NCI-H2081 treated with DMSO at 0.1 percent for 48 hours (cell line): ENCODE measurements at regions not wholly inside any gene's neighbourhood (a gene's known extent, or its start where the extent isn't known, plus 50 kb on each side); places are given as distances from the start of the nearest gene placed in this dataset.

Source experiments
- DNase-seq: peaks from one replicate; lab custom pipeline; 2025; lab: John Stamatoyannopoulos, UW

DNA sequence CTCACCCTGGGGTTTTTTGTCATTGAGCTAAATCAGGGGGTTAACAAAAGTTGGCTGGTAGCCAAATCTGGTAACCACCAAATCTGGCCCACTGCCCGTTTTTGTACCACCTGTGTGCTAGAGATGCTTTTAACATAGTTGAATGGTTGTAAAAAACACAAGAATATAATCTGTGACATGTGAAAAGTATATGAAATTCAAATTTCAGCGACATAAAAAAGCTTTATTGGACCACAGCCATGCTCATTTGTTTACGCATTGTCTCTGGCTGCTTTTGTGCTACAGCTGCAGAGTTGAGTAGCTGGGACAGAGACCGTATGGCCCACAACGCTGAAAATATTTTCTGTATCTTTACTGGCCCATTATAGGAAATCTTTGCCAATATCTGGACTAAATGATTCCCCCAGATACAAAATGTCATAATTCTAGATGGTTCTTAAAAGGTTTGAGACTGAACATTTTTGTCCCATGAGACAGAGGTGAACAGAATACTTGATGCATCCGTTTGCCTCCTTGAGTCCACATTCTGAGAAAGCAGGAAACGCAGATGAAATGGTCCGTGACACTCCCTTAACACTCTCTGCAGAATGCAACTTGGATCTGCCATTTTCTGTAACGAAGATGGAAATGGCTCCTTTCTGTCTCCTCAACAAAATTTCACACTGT lies 120.9 kb upstream of the PDZRN3 start:
- DNase-seq, result no peak

DNA sequence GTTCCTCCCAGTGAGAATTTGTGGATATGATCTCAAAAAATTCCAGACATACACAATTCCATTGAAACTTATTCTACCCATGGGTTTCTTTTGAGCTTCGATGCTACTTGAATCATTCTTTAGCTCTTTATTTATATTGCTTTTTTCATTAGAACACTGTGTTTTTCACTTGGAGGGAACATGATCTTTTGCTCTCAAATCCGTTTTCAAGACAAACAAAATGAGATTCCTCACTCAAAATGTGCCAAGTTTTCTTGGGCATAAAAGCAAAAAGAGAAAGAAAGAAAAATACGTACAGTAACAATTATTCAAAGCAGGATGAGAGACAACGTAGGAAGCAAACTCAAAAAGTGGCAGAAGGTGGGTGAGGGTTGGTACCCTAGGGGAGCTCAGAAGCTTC lies 118.8 kb upstream of the PDZRN3 start:
- DNase-seq, result no peak

DNA sequence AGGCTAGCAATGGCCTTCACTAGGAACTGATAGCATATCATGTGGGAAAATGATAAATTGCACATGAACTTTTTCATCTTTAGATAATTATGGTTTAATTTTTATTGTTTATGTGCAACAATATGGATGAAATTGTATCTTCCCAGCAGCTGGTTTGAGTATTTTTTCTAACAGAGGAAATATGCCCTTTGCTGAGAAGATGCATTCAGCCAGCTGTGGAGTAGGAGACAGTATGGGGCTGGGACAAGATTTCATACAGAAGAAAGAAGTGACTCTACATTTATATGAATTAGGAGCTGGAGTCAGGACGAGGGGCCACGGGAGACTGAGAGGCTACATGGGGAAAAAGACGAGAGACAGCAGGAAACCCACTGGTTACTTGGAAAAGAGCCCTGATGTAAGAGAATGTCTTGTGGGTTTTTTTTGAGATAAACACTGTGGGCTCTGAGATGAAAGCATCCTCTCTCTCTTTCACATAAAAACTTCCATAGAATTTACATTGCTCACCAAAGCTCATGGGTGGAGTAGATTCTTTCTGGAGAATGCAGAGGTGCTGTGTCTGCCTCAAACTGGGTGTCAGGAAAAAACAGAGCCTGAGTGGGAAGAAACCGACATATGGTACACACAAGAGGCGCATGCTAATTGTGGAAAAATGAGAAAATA lies 115.2 kb upstream of the PDZRN3 start:
- no peak for DNase-seq

DNA sequence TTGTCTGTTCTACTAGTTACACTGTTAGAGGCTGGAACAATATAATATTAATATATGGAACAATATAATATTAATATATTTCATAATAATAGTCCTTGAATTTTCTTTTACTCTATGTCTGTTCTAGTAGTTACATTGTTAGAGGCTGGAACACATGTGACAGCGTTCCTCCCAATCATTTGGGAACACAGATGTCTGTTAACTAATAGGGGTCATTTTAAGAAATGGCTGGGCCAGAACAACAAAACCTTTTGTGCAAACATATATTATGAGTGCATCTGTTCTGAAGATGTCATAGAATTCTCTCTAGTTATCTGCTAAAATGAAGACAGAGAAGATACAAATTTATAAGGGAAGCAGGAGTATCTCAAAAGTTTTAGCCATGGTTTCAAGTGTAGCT lies 114.0 kb upstream of the PDZRN3 start:
- no peak for DNase-seq

DNA sequence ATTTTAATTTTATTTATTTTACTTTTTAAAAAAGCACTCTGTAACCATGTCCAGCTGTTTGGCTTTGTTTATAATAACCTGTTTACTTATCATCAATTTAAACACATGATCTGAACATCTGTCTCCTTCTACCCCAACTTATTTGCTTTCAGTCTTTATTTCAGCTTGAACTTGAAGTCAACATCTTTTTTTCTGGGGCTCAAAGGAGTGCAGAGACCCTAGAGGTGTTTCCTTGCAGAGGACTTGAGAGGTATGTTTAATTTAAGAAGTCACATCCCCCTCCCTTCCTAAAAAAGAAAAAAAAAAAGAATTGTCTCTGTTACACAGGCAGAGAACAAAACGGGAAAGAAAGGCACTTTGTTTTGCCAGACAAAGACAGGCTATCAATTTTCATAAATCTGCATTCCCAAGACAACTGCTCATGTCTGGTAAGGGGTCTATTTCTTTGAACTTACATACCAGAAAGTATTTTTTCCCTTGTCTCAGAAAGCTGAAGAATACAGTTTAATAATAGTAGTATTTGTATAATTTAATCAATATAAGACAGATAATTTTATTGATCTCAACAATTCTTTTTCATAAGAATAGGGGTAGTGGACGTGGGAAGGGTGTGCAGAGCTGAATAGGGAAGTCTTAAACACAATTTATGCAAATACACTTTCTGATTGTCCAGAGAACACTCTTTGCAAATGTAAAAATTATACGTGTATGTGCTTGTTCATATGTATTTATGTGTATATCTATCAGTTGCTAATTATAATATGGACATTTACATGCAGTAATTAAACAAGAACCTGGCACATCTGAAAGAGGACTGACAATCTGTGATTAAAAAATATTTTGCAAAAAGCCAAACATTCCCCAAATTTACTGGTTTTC lies 109.7 kb upstream of the PDZRN3 start:
- DNase-seq, result no peak

DNA sequence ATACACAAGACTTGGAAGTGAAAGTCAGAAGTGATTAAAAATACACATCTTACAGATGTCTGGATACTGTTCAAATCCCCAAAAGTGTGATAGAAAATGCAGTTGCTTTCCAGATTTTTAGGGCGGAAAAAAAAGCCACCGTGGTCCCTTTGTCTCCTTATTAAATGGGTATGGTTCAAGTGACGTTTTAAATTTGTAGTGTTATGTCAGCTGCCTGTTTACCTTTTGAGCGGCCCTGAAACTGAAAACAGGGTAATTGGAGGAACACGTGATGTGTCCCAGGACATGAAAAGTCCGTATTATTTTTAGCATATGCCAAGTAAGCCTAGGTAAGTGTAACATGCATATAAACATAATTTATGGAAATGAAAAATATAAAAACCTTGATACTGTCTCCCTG lies 109.0 kb upstream of the PDZRN3 start:
- no peak for DNase-seq

DNA sequence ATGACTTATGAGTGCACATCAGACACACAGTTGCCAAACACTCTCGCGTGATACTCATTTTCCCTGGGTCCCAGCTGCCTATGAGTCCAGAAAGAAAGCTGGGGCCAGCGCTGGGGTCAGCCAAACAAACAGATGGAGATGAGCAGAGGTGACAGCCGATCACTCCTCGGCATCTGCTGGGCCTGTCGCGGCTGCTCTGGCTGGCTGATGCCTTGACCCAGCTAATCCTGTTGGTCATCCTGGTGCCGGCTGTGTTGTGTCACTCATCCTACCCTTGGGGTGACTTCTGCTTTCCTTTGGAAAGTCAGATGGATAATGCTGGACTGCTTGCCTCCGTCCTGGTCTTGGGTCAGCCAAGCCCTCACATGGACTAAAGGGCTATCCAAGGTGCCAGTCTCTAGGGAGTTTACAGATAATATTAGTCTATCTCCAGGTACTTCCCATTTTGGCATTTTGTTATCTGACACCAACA lies 105.3 kb upstream of the PDZRN3 start:
- no peak for DNase-seq

DNA sequence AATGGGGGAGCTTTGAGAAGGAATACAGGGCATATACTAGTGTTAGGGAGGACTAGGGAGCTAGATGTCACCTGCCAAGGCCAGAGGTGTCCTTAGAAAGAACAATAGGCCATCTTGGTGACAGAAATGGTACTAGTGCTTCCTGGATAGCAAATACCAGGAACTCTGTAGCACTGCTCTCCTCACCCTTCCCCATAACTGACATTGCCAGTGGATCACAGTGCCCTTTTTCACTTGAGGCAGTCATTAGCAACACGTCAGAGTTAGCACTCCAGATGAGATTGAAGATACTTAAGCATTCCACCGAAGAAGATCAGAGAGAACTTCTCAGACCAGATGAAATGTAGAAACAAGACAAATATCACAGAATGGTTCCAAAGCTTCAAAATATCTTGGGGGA lies 103.1 kb upstream of the PDZRN3 start:
- no peak for DNase-seq

DNA sequence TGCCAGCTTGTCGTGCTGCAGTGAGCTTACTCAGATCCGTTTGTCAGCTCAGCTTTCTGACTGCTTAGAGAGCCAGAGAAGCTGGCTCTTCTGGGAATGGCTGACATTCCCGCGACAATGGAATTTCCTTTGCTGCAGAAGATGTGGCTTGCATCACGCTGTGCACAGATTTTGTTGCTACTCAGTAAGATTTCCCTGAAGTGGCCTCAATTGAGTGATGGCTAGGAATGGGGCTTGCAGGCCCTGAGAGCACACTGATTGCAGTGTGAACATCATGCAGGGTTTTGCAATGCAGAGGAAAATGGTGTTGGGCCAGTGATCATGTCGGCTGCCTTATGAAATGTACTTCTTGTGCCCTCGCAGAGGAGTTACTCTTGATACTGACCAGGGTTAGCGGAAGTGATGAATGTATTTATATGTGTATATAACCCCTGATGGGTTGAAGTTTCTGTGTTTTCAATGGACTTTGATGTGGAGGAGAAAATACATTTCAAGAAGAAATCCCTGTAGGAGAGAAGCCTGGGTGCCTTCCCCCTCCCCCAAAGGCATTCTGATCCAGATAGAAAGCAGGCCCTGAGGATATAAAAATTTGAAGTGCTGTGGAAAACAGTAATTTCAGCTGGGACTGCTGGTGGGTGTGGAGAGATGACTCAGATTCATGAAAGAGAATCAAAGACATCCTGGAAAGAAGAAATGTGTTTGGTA lies 102.5 kb upstream of the PDZRN3 start:
- DNase-seq, result no peak

DNA sequence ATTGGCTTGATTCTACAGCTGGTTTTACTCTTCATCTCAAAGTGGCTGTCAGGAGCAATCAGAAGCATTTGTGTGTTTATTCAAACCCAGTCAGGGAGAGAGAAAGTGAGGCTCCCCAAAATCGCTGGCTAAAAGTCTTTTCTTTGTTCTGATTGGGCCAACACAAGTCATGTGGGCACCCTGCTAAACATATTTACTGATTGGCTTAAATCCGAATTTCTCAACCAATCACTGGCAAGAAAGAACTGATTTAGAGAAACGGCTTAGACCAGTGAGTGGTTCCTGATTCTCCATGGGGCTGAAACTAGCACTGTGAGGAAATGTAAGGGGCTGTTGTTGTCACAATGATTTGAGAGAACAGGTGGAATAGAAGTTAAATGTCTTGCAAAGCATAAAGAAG lies 98.9 kb upstream of the PDZRN3 start:
- no peak for DNase-seq

DNA sequence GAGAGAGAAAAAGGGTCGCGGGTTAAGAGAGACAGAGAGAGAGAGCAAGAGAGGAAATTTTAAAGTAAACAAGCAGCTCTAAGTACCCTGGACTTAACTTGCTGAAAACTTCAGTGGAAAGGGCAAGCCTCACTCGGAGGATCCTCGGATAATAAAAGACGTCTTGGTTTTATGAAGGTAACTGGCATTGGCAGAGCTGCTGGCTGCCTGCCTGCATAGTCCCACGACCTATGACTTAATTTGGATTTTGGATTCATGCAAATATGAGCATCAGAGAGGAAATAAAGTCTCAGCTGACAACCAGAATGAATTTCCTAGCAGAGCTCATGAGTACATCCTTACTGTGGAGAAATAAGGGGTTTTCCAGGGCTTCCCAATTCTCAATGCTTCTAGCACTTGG lies 95.1 kb upstream of the PDZRN3 start:
- no peak for DNase-seq

DNA sequence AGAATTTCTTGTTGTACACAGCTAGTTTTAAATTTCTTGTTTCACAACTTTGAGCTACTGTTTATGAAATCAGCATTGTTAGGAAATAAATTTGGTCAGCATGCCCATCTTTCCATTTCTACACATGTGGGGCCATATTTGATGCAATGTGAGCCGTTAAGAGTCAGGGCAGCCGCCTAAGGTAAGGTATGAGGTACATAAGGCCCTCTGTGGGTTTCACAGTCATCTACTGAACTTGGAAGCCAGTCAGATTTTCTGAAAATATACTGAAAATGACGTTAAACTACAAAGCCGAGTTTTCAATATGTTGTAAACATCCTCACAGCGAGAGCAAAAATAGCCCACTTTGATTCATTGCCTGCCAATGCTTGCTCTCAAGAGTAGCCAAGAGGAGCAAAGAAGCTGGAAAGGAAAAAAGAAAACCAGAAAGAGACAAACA lies 94.7 kb upstream of the PDZRN3 start:
- no peak for DNase-seq

DNA sequence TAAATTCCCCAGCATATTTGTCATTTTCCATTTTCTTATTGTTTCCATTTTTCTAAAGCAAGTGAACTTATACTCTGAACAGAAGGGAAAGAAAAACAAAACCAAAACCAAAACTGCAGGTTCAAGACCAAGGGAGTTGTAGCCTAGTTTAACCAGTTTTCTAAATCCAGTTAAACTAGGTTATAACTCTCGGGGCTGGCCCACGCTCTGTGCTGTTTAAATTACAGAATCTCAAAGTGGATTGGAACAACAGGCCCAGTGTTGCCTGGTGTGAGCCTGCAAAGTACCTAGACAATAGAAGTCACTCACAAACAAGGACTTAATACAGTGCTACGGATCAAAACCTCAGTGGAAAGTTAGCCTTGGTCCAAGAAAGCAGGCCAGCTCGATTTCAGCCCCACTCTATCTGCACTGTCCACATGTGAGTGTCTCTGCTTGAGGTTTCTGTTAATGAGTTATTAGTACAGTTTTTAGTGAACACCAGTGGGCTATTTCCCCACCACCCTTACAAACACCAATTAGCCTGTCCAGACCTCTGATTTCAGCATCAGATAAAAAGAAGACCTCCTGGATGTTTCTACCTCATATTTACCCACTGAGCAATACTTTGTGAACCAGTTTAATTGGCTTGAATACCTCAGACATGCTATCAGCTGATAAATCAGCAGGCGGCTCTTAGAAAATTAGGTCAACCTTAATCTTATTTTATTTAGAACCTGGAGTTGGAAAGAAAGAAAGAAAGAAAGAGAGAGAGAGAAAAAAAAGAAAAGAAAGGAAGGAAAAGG lies 93.8 kb upstream of the PDZRN3 start:
- no peak for DNase-seq

DNA sequence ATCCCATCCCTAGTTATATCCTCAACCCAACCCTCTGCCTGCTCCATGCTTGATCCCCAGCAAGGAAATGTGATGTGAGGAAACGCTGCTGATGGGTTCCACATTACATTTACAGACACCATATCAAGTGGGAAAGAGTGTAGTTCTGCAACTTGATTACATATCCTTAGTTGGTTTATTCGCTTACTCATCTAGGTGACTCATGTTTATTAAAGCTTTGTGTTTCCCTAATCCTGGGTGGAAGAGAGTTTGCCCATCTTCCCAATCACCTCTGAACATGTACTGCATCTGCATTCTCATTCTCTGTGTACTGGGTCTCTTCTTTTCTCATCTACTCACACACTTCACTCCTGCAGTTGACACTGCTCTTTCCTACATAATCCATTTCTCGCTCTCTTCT lies 91.7 kb upstream of the PDZRN3 start:
- DNase-seq, result no peak

DNA sequence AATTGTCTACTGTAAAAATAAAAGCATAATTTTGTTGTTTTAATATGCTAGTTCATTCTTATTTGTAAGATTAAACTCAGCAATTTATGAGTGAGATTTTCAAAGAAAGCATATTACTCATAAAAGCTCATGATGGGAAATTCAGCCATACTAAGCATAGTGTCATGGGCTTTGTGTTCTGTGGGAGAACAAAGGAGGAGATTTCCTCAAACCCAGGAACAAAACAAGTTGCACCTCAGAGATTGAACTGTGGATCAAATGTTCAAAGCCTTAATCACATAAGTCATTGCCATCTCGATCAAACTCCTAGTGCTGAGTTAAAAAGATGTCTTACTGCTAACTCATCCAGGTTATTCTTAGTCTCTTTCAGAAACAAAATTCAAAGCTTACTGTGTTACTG lies 85.6 kb upstream of the PDZRN3 start:
- no peak for DNase-seq

DNA sequence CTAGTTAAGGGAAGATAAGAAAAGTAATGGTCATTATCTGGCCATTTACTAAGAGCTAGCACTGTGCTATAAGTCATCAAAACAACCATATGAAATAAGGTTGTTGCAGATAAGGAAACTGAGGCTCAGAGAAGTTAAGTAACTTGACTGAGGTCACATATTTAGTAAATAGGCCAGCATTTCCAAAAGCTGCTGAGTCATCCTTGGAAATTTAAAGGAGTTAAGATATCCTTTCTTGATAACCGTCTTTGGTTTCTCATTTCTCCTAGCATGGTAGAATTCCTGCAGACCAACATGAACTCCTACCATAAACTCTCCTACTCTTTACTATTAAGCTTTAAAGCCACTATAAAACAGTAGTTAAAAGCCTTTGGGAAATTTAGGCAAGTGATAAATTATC lies 85.0 kb upstream of the PDZRN3 start:
- DNase-seq, result no peak

DNA sequence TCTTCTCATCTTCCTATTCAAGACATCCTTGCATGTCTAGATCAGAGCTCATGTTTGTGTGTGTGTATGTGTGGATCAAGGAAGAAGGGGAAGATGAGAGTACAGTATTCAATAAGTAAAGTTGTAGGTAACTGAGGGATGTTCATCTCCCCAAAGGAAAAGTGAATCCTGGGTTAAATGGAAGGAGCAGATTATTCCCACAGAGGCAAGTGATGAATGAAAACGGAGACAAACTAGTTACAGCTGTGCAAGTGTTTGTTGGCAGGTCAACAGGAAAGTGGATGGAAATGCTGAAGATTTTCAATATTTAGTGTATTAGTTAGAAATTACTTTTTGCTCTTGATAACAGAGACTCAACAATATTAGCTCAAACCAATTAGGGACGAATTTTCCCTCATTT lies 84.2 kb upstream of the PDZRN3 start:
- no peak for DNase-seq

DNA sequence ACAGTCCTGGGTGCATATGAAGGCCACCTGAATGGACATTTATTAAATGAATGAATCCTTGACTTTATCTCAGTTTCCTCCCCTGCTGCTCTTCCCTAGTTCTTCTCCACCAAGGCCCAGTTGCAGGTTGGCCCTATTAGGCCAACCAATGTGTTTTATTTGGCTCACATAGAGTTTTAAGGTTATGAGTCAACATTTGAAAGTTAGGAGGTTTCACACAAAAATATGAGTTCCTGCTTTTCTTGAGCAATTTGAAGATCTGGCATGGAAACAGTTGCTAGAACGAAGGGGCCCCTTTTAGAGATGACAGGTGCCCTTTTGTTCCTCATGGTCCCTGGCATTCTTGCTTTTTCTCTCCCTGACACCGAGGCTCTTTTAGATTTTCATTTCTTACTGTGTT lies 83.0 kb upstream of the PDZRN3 start:
- no peak for DNase-seq

DNA sequence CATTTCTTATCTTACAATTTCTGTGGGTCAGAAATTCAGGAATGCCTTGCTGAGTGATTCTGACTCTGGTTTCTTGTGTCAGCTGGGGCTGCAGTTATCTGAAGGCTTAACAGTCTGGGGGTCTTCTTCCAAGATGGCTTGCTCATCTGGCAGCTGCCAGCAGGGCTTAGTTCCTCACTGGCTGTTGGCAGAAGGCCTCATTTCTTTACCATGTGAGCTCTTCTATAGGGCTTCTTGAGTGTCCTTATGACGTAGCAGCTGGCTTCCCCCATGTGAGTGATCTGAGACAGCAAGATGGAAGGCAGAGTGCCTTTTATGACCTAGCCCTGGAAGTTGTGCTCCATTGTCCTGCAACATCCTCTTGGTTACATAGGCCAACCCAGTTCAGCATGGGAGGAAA lies 82.0 kb upstream of the PDZRN3 start:
- DNase-seq, result no peak

DNA sequence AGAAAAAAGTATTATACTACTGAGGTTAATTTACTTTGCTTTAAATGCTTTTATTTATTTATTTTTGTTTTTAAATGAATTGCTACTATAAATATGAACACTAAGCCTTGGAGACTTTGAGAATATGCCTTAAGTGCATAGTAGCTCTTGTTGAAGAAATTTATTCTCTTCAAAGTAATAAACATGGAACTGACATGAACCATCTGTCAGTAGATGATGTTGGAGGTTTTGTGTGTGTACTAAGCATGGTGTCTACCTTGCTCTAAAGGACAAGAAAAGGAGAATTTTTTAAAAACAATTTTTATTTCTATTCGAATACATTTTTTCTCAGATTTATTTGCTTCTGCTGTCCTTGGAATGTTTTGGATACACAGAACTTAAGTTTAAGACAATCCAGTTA lies 81.1 kb upstream of the PDZRN3 start:
- no peak for DNase-seq

DNA sequence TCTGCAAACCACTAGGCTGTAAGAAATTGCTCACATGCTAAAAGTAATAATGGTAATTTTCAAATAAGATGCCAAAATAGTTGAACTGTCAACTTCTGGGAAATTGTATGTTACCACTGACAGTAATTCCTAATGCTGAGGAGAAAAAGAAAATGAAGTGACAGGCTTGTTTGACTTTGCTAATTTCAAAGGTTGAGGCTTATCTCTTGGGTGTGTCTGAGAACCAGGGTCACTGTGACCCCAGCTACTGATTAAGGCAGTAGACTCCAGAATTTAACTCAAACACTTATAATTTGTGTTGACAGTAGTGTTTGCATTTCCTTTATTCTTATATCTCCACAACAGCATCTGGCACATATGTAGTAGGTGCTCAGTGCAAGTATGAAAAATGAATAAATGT lies 74.6 kb upstream of the PDZRN3 start:
- DNase-seq, result no peak

DNA sequence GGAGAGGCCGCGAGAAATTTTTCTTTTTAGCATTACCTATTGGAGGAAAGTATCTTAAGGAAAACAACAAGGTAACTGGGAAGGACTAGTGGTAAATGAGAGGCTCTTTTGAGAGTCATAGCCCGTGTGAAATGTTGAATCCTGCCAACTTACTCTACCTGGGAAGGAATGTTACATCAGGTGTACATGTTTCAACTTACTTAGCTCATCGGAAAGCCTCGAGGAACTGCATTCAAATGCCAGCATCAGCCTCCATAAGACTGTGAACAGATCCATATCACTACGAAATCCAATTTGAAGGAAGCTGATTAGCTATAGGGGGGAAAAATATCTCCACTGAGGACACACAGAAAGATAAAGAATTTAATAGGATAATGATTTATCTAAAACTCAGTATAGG lies 72.3 kb upstream of the PDZRN3 start:
- DNase-seq, result no peak
